Aorta (tissue), 5 donors: ENCODE measurements at regions not wholly inside any gene's neighbourhood (a gene's known extent, or its start where the extent isn't known, plus 50 kb on each side); places are given as distances from the start of the nearest gene placed in this dataset.
A peak's percentile ranks its signal among the peaks of the same experiment; 100 is the strongest.

Experiments used
- ATAC-seq: fragments of 200-7000 bp; cut with Tn5 transposase; one replicate; pipeline ENCODE4 v1.9.1; 2022; ENCODE audit warnings: moderate library complexity; ENCODE audit not compliant: low FRiP score
- DNase-seq, 2 donors: peaks; one replicate each; pipeline ENCODE4 v3.0.0-alpha.2; 2020
- H3K27ac ChIP-seq, 2 donors: one replicate each; pipeline ENCODE4 v1.5.1; 2013; ENCODE audit warnings: low read length in 2 of 2, mild to moderate bottlenecking in 2 of 2, moderate library complexity in 2 of 2, control low read depth in 1 of 2, inconsistent platforms in 1 of 2, low read depth in 1 of 2
- H3K27me3 ChIP-seq, 2 donors: one replicate each; pipeline ENCODE4 v1.6.1; 2013; ENCODE audit warnings: control low read depth in 1 of 2, low read length in 1 of 2, mild to moderate bottlenecking in 1 of 2, moderate library complexity in 1 of 2; ENCODE audit not compliant: insufficient read depth in 2 of 2, control insufficient read depth in 1 of 2
- H3K36me3 ChIP-seq, 2 donors: one replicate each; pipeline ENCODE4 v1.6.1; 2013; ENCODE audit warnings: control low read depth in 1 of 2, low read length in 1 of 2, mild to moderate bottlenecking in 1 of 2; ENCODE audit not compliant: insufficient read depth in 2 of 2, control insufficient read depth in 1 of 2
- H3K4me1 ChIP-seq, 2 donors: one replicate each; pipeline ENCODE4 v1.6.1; 2013; ENCODE audit warnings: low read length in 2 of 2, control low read depth in 1 of 2, mild to moderate bottlenecking in 1 of 2, moderate library complexity in 1 of 2; ENCODE audit not compliant: insufficient read depth in 2 of 2, control insufficient read depth in 1 of 2
- H3K4me3 ChIP-seq, 2 donors: one replicate each; pipeline ENCODE4 v1.5.1; 2013; ENCODE audit warnings: low read length in 2 of 2, control low read depth in 1 of 2, mild to moderate bottlenecking in 1 of 2
- H3K9me3 ChIP-seq: one replicate; pipeline ENCODE4 v1.6.1; 2013; ENCODE audit warnings: mild to moderate bottlenecking, low read length; ENCODE audit not compliant: control insufficient read depth
- WGBS, 2 donors: extraction: QIAGEN DNeasy Blood & Tissue Kit; methylation state at CpG; one replicate each; pipeline ENCODE4 v1.1.7; 2013; 5-methylcytosine and 5-hydroxymethylcytosine counted together
- intact Hi-C, 2 donors: fragments of 100-400 bp; cut with DNase I; formaldehyde crosslinking; loops; one replicate each; pipeline versions ENCODE4 v1.14.2 to v1.15.0; 2022
- donor health status: healthy with polysubstance abuse.
- donor health status: Bipolar disorder and iron deficiency.
- donor health status: DM: no; HTN: no; CAD: no.
- donor health status: DM: no; HTN: no; CAD: no.
- donor health status: DM: yes; HTN: yes; CAD: no.

DNA sequence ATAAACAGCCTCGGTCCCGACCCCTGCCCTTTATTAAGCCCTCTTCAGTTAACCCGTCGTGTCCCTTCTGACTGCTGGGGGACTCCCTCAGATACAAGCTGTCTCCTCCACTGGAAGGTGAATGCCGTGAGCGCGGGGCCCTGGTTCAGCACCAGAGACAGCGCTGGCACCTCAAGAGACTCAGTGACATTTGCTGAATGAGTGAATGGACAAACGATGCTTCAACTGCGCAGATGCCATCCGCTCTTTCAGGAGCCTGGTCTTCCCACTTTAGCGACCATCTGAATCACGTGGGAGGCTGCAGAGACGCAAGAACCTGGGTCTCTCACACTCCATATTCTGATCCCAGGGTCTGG, 92.6 kb upstream of the SFSWAP start:
- no peak for ATAC-seq
- no peak overlapping the region for H3K27ac ChIP-seq
- WGBS, 2 donors, result 11 to 15% methylated on average over 14 of the region's 14 CpGs
- intact Hi-C loops, result no loop called here
- no peaks in the 10 kb centered on the region for H3K27me3 ChIP-seq
- H3K4me1 ChIP-seq, result no peaks in the 10 kb centered on the region
- no peak for DNase-seq
- H3K36me3 ChIP-seq, result no peaks in the 10 kb centered on the region
- H3K4me3 ChIP-seq, result no peak overlapping the region
- H3K9me3 ChIP-seq, result no peaks in the 10 kb centered on the region

DNA sequence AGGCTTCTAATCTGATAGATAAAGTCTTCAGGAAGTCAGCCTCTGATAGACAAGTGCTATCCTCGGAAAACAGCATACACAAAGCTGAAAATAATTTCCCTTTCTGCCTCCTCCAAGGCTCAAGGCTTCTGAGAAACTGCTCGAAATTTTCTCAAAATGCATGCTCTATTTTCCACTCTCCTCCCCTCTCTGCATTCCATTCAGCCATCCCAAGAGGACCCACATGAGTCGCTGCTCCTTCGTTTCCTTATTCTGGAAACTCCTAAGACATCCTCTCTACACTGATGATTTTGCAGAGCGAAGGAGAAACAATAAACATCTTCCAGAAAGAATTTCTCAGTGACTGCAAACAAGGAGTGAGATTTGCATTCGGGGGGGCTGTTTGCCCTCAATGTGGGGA, 92.2 kb upstream of the SFSWAP start:
- DNase-seq, result no peak
- Histone ChIP-seq H3K4me1 (no peaks in the 10 kb centered on the region), H3K4me3 (no peak overlapping the region), H3K36me3 (no peaks in the 10 kb centered on the region), H3K9me3 (no peaks in the 10 kb centered on the region), H3K27me3 (no peaks in the 10 kb centered on the region), H3K27ac (no peak overlapping the region)
- intact Hi-C loops, result no loop called here
- 28 to 38% methylated on average over 6 of the region's 6 CpGs for WGBS, 2 donors
- ATAC-seq, result no peak

DNA sequence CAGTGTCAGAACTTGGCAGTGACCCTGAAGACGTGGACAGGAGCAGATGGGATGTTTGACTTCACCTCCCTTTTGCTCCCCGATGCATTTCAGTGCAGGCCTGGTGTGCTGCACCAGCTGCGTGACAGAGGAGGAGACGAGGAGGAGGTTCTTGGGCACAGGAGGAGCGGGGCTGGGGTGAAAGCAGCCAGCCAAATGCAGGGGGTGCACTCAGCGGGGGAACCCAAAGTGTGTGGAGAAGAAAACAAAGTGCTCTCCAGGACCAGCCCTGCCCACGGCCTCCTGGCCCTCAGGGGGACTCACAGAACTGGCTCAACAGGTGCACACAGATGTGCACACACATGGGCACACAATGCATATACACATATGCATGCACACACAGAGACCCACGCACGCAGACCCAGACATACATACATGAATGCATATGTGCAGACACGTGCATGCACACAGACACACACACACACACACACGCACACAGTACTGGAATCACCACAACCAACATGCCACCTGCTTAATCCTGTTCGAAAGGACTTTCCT, 91.7 kb upstream of the SFSWAP start:
- DNase-seq (no peak), ATAC-seq (no peak)
- intact Hi-C loops, result no loop called here
- Histone ChIP-seq H3K4me1 (no peaks in the 10 kb centered on the region), H3K9me3 (no peaks in the 10 kb centered on the region), H3K27me3 (no peaks in the 10 kb centered on the region), H3K4me3 (no peak overlapping the region), H3K27ac (no peak overlapping the region), H3K36me3 (no peaks in the 10 kb centered on the region)
- 50 to 55% methylated on average over 12 of the region's 12 CpGs for WGBS, 2 donors

DNA sequence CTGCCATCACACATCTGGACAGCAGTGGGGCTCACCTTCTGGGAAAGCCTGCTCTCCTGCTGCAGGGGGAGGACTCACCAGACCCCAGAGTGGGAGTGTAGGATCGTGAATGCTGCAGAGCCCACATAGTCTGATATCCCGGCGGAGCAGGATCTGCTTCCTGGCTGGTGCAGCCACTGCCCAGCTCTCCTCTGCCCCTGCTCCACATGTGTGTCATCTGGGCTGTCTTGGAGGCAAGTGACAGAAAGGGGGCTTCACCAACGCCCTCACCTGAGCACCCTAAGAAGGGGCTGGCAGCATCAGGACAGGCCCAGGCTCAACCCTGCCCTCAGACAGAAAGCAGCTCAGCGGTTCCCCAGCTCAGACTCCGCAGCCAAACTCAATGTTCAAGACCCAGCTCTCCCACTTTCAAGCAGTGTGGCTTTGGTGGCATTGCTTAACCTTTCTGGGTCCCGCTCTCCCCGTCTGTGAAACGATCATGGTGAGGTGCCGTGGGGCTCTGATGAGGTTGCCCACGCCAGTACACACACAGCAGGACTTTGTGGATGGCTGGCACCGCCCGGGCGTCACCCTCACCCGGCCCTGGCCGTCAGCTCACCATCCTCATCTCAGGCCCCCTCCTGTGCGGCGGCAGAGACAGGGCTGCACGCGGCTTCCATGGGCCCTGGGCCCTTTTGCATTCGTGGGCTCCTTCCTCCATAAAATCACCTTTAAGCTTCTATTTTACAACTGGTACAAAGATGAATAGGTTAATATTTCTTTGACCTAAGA, 91.0 kb upstream of the SFSWAP start:
- WGBS, 2 donors, result 80 to 83% methylated on average over 21 of the region's 21 CpGs
- no peak overlapping the region for H3K27ac ChIP-seq
- H3K4me3 ChIP-seq, result no peak overlapping the region
- no peaks in the 10 kb centered on the region for H3K9me3 ChIP-seq
- intact Hi-C loops, result loop anchor here (5.0 kb wide), 2 partner anchors 273 to 278 kb away; no protein-coding TSS in a partner anchor
- H3K27me3 ChIP-seq, result no peaks in the 10 kb centered on the region
- ATAC-seq, result no peak
- no peaks in the 10 kb centered on the region for H3K36me3 ChIP-seq
- H3K4me1 ChIP-seq, result no peaks in the 10 kb centered on the region
- DNase-seq, result no peak

DNA sequence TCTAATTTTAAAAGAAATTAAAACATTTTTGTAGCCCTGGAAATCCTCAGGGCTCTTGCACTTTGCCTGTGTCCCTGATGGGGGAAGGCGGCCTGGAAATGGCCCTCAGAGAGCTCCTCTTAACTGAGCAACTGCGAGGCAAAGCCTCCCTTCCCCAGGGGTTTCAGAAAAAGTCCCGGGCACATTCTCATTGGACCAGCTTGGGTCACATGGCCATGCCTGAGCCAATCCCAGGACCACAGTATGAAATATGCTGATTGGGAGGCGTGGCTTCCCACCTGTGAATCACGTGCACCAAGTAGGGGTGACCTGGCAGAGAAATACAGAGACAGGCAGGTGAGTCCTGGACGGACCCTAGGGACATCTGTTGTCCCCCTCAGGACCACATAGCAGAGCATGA, 90.4 kb upstream of the SFSWAP start:
- Histone ChIP-seq H3K4me3 (no peak overlapping the region), H3K4me1 (no peaks in the 10 kb centered on the region), H3K9me3 (no peaks in the 10 kb centered on the region), H3K36me3 (no peaks in the 10 kb centered on the region), H3K27me3 (no peaks in the 10 kb centered on the region), H3K27ac (no peak overlapping the region)
- WGBS, 2 donors, result 66 to 67% methylated on average over 6 of the region's 6 CpGs
- DNase-seq (no peak), ATAC-seq (no peak)
- intact Hi-C loops, result loop anchor here (5.0 kb wide), 2 partner anchors 273 to 278 kb away; no protein-coding TSS in a partner anchor

DNA sequence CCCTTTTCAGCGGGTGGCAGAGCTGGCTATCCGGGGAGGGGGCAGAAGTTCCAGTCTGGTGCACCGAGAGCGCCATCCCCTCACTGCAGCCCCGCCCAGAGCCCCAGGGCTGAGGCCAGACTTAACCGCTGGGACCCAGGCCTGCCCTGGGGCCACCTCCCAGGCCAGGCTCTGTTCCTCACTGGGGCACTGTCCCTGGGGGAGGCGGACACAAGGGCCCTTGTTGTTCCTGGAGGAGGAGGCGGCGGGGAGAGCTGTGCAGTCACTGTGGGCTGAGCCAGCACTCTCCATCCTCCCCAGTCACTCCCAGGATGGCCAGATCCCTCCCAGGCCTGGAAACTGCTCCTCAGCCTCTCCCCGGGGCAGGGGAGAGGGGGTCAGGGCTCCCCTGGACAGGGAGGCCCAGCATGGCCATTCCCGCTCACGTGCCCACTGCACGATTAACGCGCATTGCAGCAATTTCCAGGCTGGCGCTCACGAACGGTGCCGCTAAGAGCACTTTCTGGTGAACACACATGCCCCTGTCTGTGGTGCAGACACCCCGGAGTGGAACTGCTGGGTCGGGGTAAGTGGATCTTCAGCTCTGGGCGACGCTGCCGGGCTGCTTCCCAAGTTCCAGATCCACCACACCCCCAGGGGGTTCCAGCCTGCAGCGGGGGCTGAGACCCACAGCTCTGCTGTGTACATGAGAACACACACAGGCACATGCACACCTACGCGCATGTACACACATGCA, 89.8 kb upstream of the SFSWAP start:
- H3K9me3 ChIP-seq, result no peaks in the 10 kb centered on the region
- 74 to 76% methylated on average over 24 to 27 of the region's 27 CpGs for WGBS, 2 donors
- no peak overlapping the region for H3K4me3 ChIP-seq
- H3K27me3 ChIP-seq, result no peaks in the 10 kb centered on the region
- ATAC-seq (no peak), DNase-seq (no peak)
- no peak overlapping the region for H3K27ac ChIP-seq
- intact Hi-C loops, result loop anchor here (5.0 kb wide), 2 partner anchors 274 to 279 kb away; no protein-coding TSS in a partner anchor
- no peaks in the 10 kb centered on the region for H3K4me1 ChIP-seq
- no peaks in the 10 kb centered on the region for H3K36me3 ChIP-seq

DNA sequence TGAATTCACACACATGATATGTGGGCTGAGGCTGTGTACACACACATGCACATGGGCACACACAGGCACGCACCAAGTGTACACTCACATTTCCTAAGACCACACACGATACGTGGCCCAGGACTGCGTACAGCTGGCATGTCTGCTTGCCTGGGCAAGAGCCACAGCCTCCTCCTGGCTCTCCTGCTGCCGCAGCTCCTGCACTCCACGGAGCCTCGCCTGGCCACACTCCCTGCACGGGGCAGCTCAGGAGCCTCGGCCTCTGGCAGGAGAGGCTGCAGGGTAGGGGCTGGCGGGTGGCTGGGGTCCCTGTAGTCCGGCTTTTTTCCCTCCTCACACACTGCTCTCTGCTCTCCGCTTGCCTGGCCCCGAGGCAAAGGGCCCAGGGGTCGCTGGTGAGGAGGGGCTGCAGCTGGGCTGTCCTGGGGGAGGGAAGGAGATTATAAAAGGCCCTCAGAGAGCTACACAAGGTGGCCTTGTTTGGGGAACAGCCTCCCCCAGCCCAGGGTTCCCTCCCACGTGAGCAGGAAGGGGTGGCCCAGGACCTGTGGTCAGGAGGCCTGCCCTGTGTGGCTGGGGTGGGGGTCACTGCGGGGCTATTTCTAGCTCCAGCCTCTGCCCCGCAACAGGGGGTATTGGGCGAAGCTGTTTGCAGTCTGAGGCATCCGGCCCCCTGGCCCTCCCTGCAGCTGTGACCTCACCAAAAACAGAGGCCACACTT, 89.0 kb upstream of the SFSWAP start:
- WGBS, 2 donors, result 24 to 25% methylated on average over 19 of the region's 19 CpGs
- Histone ChIP-seq H3K36me3 (no peaks in the 10 kb centered on the region), H3K27ac (no peak overlapping the region), H3K27me3 (no peaks in the 10 kb centered on the region), H3K4me3 (no peak overlapping the region), H3K4me1 (no peaks in the 10 kb centered on the region), H3K9me3 (no peaks in the 10 kb centered on the region)
- no peak for DNase-seq
- intact Hi-C loops, result loop anchor here (5.0 kb wide), 2 partner anchors 275 to 280 kb away; no protein-coding TSS in a partner anchor
- ATAC-seq, result peak; percentile 46

DNA sequence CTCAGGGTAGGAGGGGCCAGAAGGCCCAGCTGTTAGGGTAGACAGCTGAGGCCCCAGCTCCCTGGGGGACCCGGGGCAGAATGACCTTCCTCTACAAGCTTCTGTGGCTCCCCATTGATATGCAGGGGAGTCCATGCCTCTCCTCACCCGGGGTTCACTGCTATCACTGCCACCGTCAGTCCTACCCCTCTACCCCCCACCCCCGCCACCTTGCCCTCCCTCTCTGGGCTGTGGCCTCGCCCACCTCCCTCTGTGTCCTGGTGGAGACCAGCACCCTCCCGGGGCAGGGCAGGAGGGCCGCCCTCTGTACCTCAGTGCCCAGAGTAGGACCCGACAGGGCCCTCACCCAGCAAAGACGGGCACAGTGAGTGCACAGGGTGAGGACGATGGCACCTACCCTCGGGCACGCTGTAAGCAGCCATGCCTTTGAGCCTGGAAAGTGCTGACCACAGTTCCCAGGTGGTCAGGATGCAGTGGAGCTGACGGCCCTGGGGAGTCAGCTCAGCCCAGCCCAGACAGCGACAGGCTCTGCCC, 88.4 kb upstream of the SFSWAP start:
- no peaks in the 10 kb centered on the region for H3K27me3 ChIP-seq

More for the DNA sequence above, 88.4 kb upstream of the SFSWAP start:
- Histone ChIP-seq H3K9me3 (no peaks in the 10 kb centered on the region), H3K4me3 (no peak overlapping the region), H3K36me3 (no peaks in the 10 kb centered on the region), H3K4me1 (no peaks in the 10 kb centered on the region), H3K27ac (no peak overlapping the region)
- ATAC-seq, result no peak
- WGBS, 2 donors, result 66 to 72% methylated on average over 14 of the region's 14 CpGs
- intact Hi-C loops, result loop anchor here (5.0 kb wide), 2 partner anchors 275 to 280 kb away; no protein-coding TSS in a partner anchor
- DNase-seq, result no peak
